ENCODE measurements at regions not wholly inside any gene's neighbourhood (a gene's known extent, or its start where the extent isn't known, plus 50 kb on each side); places are given as distances from the start of the nearest gene placed in this dataset.
"Not testable (repeated sequence)": the region's sequence is repeated elsewhere in the genome, so short reads cannot be mapped to it uniquely, and the experiment has no call there.

DNA sequence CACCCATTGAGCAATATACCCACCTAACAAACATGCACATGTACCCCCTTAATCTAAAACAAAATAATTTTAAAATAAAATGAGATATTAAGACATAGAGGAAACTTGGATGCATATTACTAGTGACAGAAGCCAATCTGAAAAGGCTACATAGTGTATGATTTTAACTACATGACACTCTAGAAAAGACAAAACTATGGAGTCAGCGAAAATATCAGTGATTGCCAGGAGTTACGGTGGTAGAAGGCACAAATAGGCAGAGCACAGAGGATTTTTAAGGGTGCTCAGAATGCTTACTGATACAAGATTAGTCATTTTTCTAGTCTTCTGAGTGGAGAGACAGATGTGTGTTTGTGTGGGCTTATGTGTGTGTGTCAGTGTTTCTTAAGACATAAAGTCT lies 656.6 kb downstream of the NR4A2 start:
- no peak for DNase-seq (ENCODE audit: low spot score)

DNA sequence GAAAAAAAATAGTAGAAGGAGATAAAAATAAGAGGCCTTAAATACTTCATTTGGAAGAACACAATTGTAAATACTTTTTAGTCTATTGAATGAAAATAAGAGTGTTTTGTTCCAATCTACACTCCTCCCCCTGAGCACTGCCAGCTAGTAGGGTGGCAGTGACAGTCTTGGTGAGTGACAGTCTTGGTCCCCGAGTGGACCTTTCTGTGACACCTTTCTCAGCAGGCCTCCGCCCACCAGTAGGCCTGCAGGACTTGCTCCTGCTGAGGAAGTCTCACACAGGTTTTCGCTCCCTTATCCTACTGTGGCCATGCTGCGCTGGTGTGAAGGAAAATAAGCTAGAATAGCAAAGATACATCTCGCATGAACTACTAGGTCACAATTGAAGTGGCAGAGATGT lies 666.8 kb downstream of the NR4A2 start:
- no peak for DNase-seq (ENCODE audit: low spot score)

DNA sequence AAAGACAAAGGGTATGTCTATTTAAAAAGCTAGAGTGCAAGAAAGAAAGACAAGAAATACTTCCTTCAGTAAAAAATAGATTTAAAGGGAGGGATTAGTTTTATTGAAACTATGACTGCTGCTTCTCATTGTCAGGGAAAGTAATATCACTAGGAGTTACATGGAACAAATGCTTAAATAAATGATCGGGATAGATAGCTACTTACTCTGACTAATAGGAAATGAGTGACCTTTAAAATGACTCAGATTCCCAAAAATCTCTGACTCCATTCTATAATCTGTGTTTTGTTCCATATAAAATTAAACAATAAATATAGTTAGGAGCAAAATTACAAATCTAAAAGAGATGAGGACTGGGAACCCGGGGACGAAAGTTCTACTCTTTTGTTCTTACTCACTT lies 669.3 kb downstream of the NR4A2 start:
- DNase-seq (ENCODE audit: low spot score) = no peak

DNA sequence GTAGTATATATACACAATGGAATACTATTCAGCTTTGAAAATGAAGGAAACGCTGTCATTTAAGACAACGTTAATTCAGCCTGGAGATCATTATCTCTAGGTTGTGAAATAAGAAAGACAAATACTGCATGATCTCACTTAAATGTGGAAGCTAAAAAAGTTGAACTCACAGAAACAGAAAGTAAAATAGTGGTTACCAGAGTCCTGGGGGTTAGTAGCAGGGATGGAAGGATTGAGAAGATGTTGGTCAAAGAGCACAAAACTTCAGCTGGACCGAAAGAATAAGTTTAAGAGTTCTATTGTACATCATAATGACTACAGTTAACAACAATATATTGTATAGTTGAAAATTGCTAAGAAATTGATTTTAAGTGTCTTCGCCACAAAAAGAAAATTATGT lies 670.3 kb downstream of the NR4A2 start:
- DNase-seq (ENCODE audit: low spot score) = no peak

DNA sequence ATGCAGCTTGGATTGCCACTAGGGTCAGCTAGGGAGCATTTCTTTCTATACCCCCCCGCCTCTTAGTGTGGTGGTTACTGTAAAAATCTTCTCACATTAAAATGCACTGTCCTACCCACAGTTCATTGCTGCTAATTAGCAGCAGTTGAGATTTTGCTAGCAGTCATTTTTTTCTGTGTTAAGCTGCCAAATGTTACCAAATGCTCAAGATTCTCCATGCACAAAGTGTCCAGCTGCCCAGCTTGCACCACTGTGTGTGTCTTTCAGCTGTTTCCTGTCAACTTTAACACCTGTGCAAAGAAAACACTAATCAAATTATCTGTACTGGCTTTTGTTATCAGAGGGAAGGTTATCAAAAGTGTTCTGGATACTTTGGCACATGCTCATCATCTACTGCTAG lies 679.3 kb downstream of the NR4A2 start:
- DNase-seq (ENCODE audit: low spot score) = no peak

DNA sequence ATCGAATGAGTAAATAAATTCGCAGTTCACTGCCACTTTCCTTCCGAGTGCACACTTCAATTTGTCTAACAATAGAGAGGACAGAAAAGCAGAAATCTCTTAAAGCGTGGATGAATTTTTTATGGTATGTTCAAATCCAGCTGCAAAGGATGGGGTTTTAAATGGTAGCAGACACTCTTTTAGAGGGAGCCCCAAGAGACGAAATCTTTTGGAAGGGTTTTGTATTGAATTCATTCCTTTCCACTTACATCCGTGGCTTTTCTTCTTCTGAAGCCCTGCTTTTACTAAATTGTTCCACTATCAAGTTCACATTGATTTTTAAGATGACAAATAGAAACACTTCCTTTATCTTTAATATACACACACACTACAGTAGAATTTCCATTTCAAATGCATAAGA lies 680.7 kb downstream of the NR4A2 start:
- DNase-seq (ENCODE audit: low spot score) = no peak

DNA sequence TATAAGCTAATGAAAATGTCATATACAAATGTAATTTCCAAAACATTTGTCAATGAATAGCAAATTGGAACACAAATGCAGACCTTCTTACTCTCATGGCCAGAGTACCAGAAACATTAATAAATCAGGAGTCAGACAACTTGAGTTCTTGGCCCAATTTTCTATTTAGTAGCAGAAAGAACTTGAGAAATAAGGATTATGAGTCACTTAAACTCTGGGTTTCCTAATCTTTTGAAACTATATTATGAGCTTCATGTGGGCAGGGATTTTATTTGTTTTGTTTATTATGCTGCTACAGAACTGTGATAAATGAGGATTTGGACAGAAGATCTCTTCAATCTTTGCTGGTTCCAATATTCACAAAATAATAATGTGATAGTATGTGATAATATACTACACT lies 686.7 kb downstream of the NR4A2 start:
- DNase-seq (ENCODE audit: low spot score) = no peak

DNA sequence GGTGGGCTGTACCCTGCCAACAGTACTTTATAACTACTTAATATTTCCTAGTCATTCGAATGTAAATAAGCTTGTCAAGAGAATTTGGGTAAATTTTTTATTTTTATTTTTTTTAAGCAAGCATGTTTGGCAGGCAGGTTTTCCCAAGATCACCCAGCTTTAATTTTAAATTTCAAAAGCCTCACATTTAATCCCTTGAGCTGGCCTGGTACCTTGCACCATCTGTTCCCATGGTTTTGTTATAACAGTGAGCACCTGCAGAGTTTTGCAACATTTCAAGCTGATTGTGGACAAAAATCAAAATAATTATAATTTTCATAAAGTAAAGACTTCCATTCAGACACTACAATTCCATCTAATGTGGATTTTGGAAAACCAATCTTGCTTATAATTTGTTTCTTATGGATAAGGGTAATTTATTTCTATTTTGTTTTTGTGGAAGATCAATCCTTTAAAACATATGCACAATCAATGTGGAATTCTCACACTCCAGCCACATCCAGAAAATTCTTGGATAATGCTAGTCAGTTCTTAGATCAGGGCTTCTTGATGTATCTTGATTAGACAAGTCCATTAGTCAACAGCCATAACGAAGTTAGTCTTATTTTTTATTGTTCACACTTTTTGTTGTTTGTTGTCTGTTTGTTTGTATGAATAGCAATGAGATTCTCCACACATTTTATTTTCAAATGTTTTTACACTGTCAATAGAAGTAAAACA lies 689.3 kb downstream of the NR4A2 start:
- no peak for DNase-seq (ENCODE audit: low spot score)

DNA sequence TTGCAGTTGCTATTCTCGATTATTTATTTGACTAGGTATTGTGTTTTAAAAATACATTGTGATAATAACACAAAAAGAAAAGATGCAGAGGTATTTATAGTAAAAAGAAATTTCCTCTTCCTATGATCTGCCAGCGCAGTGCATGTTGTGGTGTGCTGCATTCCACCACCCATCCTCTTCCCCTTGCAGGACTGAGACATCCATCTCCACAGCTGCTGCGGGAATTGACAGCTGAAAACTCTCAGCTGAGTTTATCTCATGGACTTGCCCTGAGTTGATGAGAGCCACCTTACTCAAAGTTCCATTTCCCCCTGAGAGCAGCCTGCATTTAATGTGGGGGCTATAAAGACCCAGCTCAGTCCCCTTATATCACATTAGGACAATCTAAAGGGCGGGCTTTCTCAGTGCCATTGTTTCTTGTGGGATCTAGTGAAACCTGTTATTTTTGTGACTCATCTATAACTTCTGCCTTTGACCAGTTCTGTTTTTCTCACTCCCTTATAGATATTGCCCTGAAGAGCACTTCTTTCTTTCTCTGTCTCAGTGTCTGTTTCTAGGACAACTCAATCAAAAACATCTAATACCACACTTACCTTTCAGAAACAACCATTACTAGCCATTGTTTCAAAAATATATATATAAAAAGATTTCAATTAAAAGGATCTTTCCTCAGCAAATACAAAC lies 698.5 kb downstream of the NR4A2 start:
- DNase-seq (ENCODE audit: low spot score) = no peak

DNA sequence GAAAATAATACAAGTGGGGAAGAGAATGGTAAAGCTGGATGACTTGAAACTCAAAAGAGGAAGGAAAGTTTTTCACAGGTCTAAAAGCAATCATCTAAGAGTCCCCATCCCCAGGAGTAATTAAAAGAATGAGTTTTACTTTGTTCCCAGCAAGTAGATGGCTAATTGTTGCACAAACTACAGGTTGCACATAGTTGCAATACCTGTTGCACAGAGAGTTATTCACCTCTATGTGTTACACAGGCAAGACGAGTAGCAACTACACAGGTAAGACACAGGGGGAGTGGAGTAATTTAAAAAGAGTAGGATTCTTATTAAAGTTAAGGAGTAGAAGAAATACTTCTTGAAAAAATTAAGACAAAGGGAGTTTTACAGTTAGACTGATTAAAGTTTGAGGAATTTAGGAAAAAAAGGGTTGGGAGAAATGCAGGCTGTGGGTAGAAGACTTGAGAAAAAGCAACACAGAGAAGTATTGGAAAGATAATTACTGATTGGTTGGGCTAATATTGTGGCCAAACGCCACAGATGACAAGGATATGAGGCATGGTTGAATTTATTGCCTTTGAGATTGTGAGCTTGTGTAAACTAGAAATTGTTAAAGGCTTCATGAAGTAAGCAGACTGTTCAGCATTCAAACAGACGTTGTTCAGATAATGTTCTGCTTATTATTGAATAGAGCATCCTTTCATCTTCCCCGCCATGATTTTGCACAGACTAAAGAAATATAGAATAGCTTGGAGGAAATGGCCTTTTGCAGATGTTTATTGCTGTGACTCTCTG lies 699.3 kb downstream of the NR4A2 start:
- DNase-seq (ENCODE audit: low spot score) = no peak

DNA sequence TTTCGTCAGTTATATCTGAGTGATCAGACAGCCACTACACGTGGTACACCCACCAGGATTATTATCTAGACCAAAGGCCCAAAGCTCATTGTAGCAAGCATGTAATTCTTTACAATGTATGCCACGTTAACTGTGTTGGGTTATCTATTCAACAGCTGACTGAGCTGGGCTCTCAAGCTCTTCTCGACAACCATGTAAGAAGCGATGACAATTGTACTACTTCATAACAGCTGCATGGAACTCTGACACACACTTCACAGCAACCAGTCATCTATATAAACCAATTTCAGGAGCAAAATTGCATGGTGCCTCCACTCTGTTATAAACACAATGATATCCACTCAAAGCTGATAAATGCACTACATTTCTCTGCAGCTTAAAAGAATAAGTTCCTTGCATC lies 701.8 kb downstream of the NR4A2 start:
- no peak for DNase-seq (ENCODE audit: low spot score)

DNA sequence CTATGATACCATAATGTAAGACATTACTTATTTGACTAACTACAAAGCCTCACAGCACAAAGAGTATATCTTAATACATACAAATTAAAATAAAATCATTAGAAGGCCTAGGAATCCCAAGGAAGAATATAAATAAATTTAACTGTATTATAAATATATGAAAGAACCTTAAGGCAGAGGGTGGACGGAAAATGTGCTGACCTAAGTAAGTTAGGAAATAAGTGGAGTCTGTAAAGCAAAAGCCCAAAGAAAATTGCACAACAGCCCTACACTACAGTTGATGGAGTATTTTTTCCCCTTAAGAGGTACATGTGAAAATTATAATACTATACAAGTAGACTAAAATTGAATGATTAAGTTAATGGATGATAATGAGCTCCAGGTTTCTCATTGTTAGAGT lies 710.1 kb downstream of the NR4A2 start:
- no peak for DNase-seq (ENCODE audit: low spot score)

DNA sequence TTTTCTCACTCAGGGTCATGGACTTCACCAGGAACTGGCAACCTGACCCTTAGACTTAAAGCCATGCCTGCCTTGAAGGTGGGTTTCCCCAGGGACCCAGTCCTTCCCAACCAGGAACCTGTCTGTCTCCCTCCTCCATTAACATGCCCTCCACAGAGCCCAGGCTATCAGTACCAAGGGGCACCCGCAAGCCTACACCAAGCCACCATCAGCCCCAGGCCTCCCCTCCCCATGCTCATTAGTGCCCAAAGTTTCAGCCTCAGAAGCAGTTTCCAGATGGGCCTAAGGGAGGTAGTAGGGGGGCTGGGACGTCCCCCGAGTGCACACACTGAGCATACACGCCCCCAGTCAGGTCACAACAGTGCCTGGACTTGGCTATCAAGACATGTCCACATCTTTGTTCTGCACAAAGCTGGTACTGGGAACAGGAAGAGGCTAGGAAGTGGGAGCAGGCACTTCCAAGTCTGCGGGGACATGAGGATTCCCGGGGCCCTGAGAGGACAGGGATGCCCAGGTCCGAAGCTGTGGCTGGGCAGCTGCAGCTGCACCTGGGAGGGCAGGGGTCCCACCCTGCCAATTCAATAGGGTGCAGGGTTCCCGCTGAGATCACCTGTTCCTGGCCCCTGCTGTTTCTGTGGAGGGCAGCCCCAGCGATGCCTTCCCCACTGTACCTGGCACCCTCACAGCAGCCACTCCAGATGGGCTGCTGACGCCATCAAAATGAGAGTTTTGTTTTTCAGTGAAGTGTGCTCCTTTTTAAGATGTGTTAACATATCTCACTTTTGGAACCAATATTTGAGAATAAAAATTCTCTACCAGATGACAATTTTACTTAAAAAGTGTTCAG lies 731.4 kb downstream of the NR4A2 start:
- no peak for DNase-seq (ENCODE audit: low spot score)

DNA sequence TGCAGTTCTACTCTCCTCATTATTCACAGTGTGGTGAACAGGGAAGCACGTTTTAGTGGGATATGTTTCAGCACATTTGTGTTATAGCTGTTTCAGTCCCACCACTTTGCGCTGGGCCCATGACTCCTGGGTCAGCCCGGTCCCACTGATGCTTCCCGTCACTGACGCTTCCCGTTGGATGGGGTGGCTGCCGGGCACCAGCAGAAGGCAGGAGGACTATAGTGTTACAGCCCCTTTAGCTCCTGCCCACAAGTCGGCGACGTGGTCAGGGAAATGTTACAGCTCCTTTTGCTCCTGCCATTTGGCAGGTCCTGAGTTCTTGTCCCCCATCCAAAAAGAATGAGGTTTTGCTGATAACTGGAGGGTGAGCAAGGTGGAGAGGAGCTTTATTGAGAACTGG lies 732.2 kb downstream of the NR4A2 start:
- no peak for DNase-seq (ENCODE audit: low spot score)

DNA sequence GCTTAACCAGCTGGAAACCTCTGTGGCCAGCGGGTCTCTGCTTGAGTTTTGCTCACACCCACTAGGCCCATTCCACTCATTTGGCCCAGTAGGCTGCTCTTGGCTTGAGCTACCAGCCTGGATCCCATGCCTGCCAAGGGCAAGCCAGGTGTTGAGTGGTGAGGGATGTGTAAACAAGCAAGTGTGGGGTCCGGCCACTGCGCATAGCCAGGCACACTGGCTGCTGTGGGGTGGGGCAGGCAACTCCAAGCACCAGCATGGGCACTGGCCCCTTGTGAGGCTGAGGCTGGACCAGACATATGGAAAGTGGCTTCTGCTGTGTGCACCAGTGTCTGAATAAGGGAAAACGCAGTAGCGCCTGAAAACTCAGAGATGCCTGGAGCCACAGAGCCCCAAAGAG lies 732.7 kb downstream of the NR4A2 start:
- no peak for DNase-seq (ENCODE audit: low spot score)

DNA sequence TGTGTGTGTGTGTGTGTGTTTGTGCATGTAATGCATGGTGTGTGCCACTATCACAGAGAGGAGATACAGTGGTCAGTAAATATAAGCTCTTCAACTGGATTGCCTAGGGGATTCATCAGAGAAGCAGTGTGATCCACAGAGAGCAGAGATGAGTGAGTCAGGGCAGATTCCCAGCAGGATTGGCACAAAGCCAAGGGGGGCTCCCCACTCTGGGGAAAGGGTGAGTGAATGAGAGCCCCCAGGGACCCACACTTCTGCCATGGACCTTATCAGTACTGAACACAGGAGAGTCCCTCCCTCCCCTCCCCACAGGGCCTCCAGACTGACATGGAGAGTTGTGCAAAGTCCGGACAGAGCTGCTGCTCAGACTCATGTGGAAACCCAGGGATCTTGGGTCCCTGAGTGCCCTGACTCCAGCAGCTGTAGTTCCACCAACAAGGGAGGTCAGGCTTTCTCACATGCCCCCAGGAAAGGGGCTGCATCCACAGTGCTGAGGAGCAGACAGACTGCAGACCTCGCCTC lies 748.8 kb downstream of the NR4A2 start:
- no peak for DNase-seq (ENCODE audit: low spot score)

DNA sequence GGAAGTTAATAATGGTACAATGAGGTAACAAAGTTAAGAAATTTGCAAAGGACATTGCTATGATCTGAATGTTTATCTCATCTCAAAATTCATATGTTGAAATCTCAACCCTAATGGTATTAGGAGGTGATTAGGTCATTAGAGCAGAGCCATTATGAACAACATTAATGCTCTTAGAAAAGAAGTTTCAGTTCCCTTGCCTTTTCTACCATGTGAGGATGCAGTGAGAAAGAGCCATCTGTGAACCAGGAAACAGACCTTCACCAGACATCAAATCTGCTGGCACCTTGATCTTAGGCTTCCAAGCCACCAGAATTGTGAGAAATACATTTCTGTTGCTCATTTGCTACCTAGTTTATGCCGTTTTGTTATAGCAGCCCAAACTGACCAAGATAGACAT lies 757.6 kb downstream of the NR4A2 start:
- no peak for DNase-seq (ENCODE audit: low spot score)

DNA sequence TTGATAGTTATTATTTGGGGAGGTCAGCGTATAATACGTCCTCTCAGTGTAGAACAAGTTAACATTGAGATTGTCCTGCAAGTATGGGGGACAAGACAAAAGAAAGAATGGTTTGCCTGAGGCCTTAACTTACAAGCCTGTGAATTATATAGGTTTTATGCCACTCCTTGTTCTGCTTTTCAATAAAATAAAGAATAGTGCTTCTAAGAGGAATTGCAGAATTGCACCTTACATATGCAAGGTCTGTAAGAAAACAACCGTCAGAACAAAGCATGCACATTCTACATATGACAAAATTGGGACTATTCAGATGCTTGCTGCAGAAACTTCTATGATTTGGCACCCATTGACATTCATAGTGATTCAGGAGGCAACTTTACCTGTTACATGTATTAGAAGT lies 785.0 kb downstream of the NR4A2 start:
- no peak for DNase-seq (ENCODE audit: low spot score)

DNA sequence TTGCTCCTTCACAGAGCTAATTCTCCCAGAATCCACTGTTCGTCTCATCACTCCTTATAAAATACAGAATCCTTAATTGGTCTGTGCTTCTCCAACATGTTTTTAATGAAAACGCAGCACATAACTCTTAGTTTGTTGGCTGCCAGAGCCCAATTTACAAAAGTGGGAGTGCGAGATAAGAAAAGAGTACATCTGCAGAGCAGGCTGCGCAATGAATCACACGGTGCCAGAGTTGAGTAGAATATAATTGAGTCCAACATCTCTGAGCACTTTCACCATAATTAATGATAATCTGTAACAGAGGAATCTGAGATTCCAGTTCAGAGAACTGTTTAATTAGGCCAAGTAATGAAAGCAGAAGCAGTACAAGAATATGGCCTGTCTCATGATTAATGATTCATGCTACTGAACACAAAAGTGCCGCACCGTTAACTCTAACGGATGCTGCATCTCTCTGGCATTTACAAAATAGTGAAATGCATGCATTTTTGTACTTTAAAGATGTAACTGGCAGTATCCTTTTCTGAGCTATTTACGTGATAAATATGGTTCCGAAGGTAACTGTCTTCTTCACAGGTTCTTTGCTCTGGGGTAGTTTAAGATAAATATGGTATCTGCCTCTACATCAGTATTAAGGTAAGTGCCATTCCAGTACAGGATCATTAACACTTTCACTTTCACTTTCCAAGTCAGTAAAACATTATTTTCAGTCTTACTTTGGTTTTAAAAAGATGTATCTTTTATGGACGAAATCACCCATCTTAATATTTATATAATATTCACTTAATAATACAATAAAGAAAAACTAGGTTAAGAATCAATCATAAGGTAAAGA lies 785.6 kb downstream of the NR4A2 start:
- DNase-seq (ENCODE audit: low spot score) = no peak

DNA sequence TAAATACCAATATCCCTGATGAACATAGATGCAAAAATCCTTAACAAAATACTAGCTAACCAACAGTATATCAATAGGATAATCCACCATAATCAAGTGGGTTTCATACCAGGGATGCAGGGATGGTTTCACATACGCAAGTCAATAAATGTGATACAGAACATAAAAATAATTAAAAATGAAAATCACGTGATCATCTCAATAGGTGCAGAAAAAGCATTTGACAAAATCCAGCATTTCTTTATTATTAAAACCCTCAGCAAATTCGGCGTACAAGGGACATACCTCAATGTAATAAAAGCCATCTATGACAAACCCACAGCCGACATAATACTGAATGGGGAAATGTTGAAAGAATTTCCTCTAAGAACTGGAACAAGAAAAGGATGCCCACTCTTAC lies 793.5 kb downstream of the NR4A2 start:
- not testable (repeated sequence) for DNase-seq (ENCODE audit: low spot score)

DNA sequence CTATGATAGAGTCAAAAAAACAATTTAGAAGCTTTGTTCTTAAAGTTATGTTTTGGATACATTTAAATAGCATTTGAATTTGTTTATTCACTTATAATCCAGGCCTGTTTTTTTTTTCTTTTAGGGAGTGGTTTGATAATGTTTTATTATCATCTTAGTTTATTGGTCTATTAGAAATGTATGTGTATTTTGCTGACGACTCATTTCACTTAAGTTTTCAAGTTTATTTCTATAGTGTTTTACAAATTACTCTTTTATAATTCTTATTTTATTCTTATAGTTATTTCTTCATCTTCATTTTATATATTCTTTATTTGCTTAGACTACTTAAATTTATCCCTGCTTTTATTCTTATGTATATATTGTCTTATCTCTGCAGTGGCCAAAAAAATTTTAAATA lies 804.5 kb downstream of the NR4A2 start:
- no peak for DNase-seq (ENCODE audit: low spot score)
